Activated CD8-positive, alpha-beta memory T cell treated with anti-CD3 and anti-CD28 coated beads for 36 hours (primary cell): ENCODE measurements at regions not wholly inside any gene's neighbourhood (a gene's known extent, or its start where the extent isn't known, plus 50 kb on each side); places are given as distances from the start of the nearest gene placed in this dataset.

ENCODE experiments used
- CTCF ChIA-PET: fragments of 350-600 bp; sonication (Branson Sonifier 250); formaldehyde crosslinking; loops from one replicate; lab custom pipeline; 2021; ENCODE audit warnings: antibody characterized with exemption; lab: Charles Lee
- POLR2A ChIA-PET: fragments of 350-600 bp; sonication (Branson Sonifier 250); formaldehyde crosslinking; loops from one replicate; lab custom pipeline; 2021; ENCODE audit warnings: antibody characterized with exemption; lab: Charles Lee

- ChIA-PET CTCF (interaction anchor here (1.1 kb wide), 1 partner anchor 439 kb away, joined by 4 read pairs; no protein-coding TSS in a partner anchor), POLR2A (no interaction called here)
These were observed 75.1 kb downstream of the LINGO1 start for GRCh38 chr15:77557564-77557963.

GRCh38 chr15:77557144-77557543, 75.6 kb downstream of the LINGO1 start:
- POLR2A ChIA-PET, result no interaction called here
- CTCF ChIA-PET, result no interaction called here

- POLR2A ChIA-PET, result no interaction called here
- CTCF ChIA-PET, result no interaction called here
These were observed 76.1 kb downstream of the LINGO1 start for GRCh38 chr15:77556622-77557021.

- POLR2A ChIA-PET, result no interaction called here
- CTCF ChIA-PET, result interaction anchor here (1.4 kb wide), 1 partner anchor 11 kb away, joined by 4 read pairs; no protein-coding TSS in a partner anchor
These were observed 77.5 kb downstream of the LINGO1 start for GRCh38 chr15:77555232-77555631.

GRCh38 chr15:77554306-77555080, 78.2 kb downstream of the LINGO1 start:
- CTCF ChIA-PET, result interaction anchor here (1.4 kb wide), 1 partner anchor 11 kb away, joined by 4 read pairs; no protein-coding TSS in a partner anchor
- POLR2A ChIA-PET, result interaction anchor here (0.6 kb wide), 1 partner anchor 144 kb away, joined by 3 read pairs; no protein-coding TSS in a partner anchor

- CTCF ChIA-PET, result interaction anchor here (1.4 kb wide), 1 partner anchor 10 kb away, joined by 4 read pairs; no protein-coding TSS in a partner anchor
- POLR2A ChIA-PET, result no interaction called here
These were observed 79.0 kb downstream of the LINGO1 start for GRCh38 chr15:77553695-77554094.

GRCh38 chr15:77553257-77553656, 79.5 kb downstream of the LINGO1 start:
- ChIA-PET CTCF (interaction anchor here (1.4 kb wide), 1 partner anchor 10 kb away, joined by 4 read pairs; no protein-coding TSS in a partner anchor), POLR2A (no interaction called here)

- ChIA-PET POLR2A (no interaction called here), CTCF (no interaction called here)
These were observed 80.6 kb downstream of the LINGO1 start for GRCh38 chr15:77552066-77552465.

- CTCF ChIA-PET, result interaction anchor here (1.0 kb wide), 1 partner anchor 83 kb away, joined by 3 read pairs; no protein-coding TSS in a partner anchor
- POLR2A ChIA-PET, result no interaction called here
These were observed 82.1 kb downstream of the LINGO1 start for GRCh38 chr15:77550301-77551251.

GRCh38 chr15:77549576-77550288, 83.0 kb downstream of the LINGO1 start:
- CTCF ChIA-PET, result interaction anchor here (1.0 kb wide), 1 partner anchor 84 kb away, joined by 3 read pairs; no protein-coding TSS in a partner anchor
- POLR2A ChIA-PET, result no interaction called here

- POLR2A ChIA-PET, result no interaction called here
- CTCF ChIA-PET, result interaction anchor here (1.0 kb wide), 1 partner anchor 85 kb away, joined by 3 read pairs; no protein-coding TSS in a partner anchor
These were observed 83.8 kb downstream of the LINGO1 start for GRCh38 chr15:77548589-77549557.

- POLR2A ChIA-PET, result no interaction called here
- CTCF ChIA-PET, result no interaction called here
These were observed 84.7 kb downstream of the LINGO1 start for GRCh38 chr15:77547801-77548588.

GRCh38 chr15:77546870-77547269, 85.8 kb downstream of the LINGO1 start:
- POLR2A ChIA-PET, result no interaction called here
- CTCF ChIA-PET, result no interaction called here

- POLR2A ChIA-PET, result no interaction called here
- CTCF ChIA-PET, result interaction anchor here (0.6 kb wide), 1 partner anchor 466 kb away, joined by 3 read pairs; no protein-coding TSS in a partner anchor
These were observed 86.6 kb downstream of the LINGO1 start for GRCh38 chr15:77546050-77546501.

GRCh38 chr15:77545058-77545457, 87.7 kb downstream of the LINGO1 start:
- ChIA-PET POLR2A (no interaction called here), CTCF (interaction anchor here (2.7 to 2.8 kb wide), 2 partner anchors 435 to 439 kb away, joined by 14 read pairs; no protein-coding TSS in a partner anchor)

- ChIA-PET POLR2A (no interaction called here), CTCF (interaction anchor here (0.6 to 2.8 kb wide), 19 partner anchors 11 to 594 kb away, joined by 3 to 14 read pairs (median 5); no protein-coding TSS in a partner anchor)
These were observed 88.5 kb downstream of the LINGO1 start for GRCh38 chr15:77544162-77544561.
